Activated CD4-positive, alpha-beta T cell treated with anti-CD3 and anti-CD28 coated beads, Interleukin-2, amount 10 ng/mL, durations not matched to agents 24 days and 14 days (primary cell): ENCODE measurements at regions not wholly inside any gene's neighbourhood (a gene's known extent, or its start where the extent isn't known, plus 50 kb on each side); places are given as distances from the start of the nearest gene placed in this dataset.
"Not testable (repeated sequence)": the region's sequence is repeated elsewhere in the genome, so short reads cannot be mapped to it uniquely, and the experiment has no call there.

Source experiments
- DNase-seq: peaks from one replicate; pipeline ENCODE4 v3.0.0; 2022
- H3K27ac Mint-ChIP-seq: one replicate; pipeline ENCODE4 v1.8.0; 2022; ENCODE audit warnings: mild to moderate bottlenecking, mixed read lengths
- H3K27me3 Mint-ChIP-seq: one replicate; pipeline ENCODE4 v1.8.0; 2022; ENCODE audit warnings: mixed read lengths
- H3K36me3 Mint-ChIP-seq: one replicate; pipeline ENCODE4 v1.8.0; 2022; ENCODE audit warnings: low read depth, mild to moderate bottlenecking, mixed read lengths
- H3K4me1 Mint-ChIP-seq: one replicate; pipeline ENCODE4 v1.8.0; 2021; ENCODE audit warnings: mixed read lengths
- H3K4me3 Mint-ChIP-seq: one replicate; pipeline ENCODE4 v1.8.0; 2022; ENCODE audit warnings: mild to moderate bottlenecking, moderate library complexity, mixed read lengths
- H3K9me3 Mint-ChIP-seq: one replicate; pipeline ENCODE4 v1.8.0; 2021; ENCODE audit warnings: mixed read lengths
- intact Hi-C: fragments of 100-400 bp; cut with micrococcal nuclease; formaldehyde crosslinking; loops from one replicate; pipeline ENCODE4 v1.15.1; 2023

GRCh38 chr6:121680058-121680457, 244.6 kb downstream of the GJA1 start:
- DNase-seq = no peak
- Mint-ChIP-seq H3K27me3 (no peaks in the 10 kb centered on the region), H3K36me3 (no peaks in the 10 kb centered on the region), H3K9me3 (no peaks in the 10 kb centered on the region), H3K27ac (no peak overlapping the region), H3K4me1 (no peaks in the 10 kb centered on the region), H3K4me3 (no peak overlapping the region)
- intact Hi-C loops = no loop called here

- Mint-ChIP-seq H3K27me3 (no peaks in the 10 kb centered on the region), H3K4me3 (no peak overlapping the region), H3K9me3 (no peaks in the 10 kb centered on the region), H3K27ac (no peak overlapping the region), H3K36me3 (no peaks in the 10 kb centered on the region), H3K4me1 (no peaks in the 10 kb centered on the region)
- intact Hi-C loops = no loop called here
- DNase-seq = no peak
Observed at GRCh38 chr6:121682666-121683065, 247.2 kb downstream of the GJA1 start.

GRCh38 chr6:121685806-121686205, 250.4 kb downstream of the GJA1 start:
- H3K4me3 Mint-ChIP-seq, intact Hi-C loops, H3K36me3 Mint-ChIP-seq, H3K9me3 Mint-ChIP-seq, H3K27ac Mint-ChIP-seq, H3K4me1 Mint-ChIP-seq, DNase-seq, H3K27me3 Mint-ChIP-seq: not testable (repeated sequence)

GRCh38 chr6:121686611-121687023, 251.2 kb downstream of the GJA1 start:
- H3K4me1 Mint-ChIP-seq = peaks cover 4% of the 10 kb centered on the region
- no peaks in the 10 kb centered on the region for H3K27me3 Mint-ChIP-seq
- H3K36me3 Mint-ChIP-seq = no peaks in the 10 kb centered on the region
- H3K4me3 Mint-ChIP-seq = no peak overlapping the region
- DNase-seq = no peak
- intact Hi-C loops = no loop called here
- H3K9me3 Mint-ChIP-seq = no peaks in the 10 kb centered on the region
- H3K27ac Mint-ChIP-seq = no peak overlapping the region

- H3K36me3 Mint-ChIP-seq = no peaks in the 10 kb centered on the region
- intact Hi-C loops = no loop called here
- no peaks in the 10 kb centered on the region for H3K9me3 Mint-ChIP-seq
- H3K4me1 Mint-ChIP-seq = peaks cover 4% of the 10 kb centered on the region
- DNase-seq = no peak
- no peak overlapping the region for H3K4me3 Mint-ChIP-seq
- no peak overlapping the region for H3K27ac Mint-ChIP-seq
- no peaks in the 10 kb centered on the region for H3K27me3 Mint-ChIP-seq
Observed at GRCh38 chr6:121688974-121689373, 253.5 kb downstream of the GJA1 start.

- Mint-ChIP-seq H3K36me3 (no peaks in the 10 kb centered on the region), H3K4me3 (no peak overlapping the region), H3K4me1 (peaks cover 4% of the 10 kb centered on the region), H3K27ac (no peak overlapping the region), H3K9me3 (no peaks in the 10 kb centered on the region), H3K27me3 (no peaks in the 10 kb centered on the region)
- DNase-seq = no peak
- intact Hi-C loops = no loop called here
Observed at GRCh38 chr6:121691126-121691551, 255.7 kb downstream of the GJA1 start.

- DNase-seq = no peak
- no peaks in the 10 kb centered on the region for H3K36me3 Mint-ChIP-seq
- H3K4me1 Mint-ChIP-seq = peaks cover 2% of the 10 kb centered on the region
- no peak overlapping the region for H3K27ac Mint-ChIP-seq
- intact Hi-C loops = no loop called here
- no peak overlapping the region for H3K4me3 Mint-ChIP-seq
- H3K27me3 Mint-ChIP-seq = no peaks in the 10 kb centered on the region
- H3K9me3 Mint-ChIP-seq = no peaks in the 10 kb centered on the region
Observed at GRCh38 chr6:121694389-121694788, 258.9 kb downstream of the GJA1 start.

GRCh38 chr6:121694801-121695251, 259.4 kb downstream of the GJA1 start:
- H3K36me3 Mint-ChIP-seq = no peaks in the 10 kb centered on the region
- no peaks in the 10 kb centered on the region for H3K27me3 Mint-ChIP-seq
- no peak overlapping the region for H3K4me3 Mint-ChIP-seq
- H3K9me3 Mint-ChIP-seq = no peaks in the 10 kb centered on the region
- DNase-seq = no peak
- H3K27ac Mint-ChIP-seq = no peak overlapping the region
- peaks cover under 1% of the 10 kb centered on the region for H3K4me1 Mint-ChIP-seq
- intact Hi-C loops = no loop called here

- H3K4me1 Mint-ChIP-seq = no peaks in the 10 kb centered on the region
- intact Hi-C loops = no loop called here
- H3K4me3 Mint-ChIP-seq = no peak overlapping the region
- H3K27ac Mint-ChIP-seq = no peak overlapping the region
- DNase-seq = no peak
- H3K27me3 Mint-ChIP-seq = no peaks in the 10 kb centered on the region
- H3K36me3 Mint-ChIP-seq = no peaks in the 10 kb centered on the region
- no peaks in the 10 kb centered on the region for H3K9me3 Mint-ChIP-seq
Observed at GRCh38 chr6:121695329-121695728, 259.9 kb downstream of the GJA1 start.

- no peak overlapping the region for H3K4me3 Mint-ChIP-seq
- no peak for DNase-seq
- no peaks in the 10 kb centered on the region for H3K9me3 Mint-ChIP-seq
- no peak overlapping the region for H3K27ac Mint-ChIP-seq
- intact Hi-C loops = no loop called here
- H3K36me3 Mint-ChIP-seq = no peaks in the 10 kb centered on the region
- no peaks in the 10 kb centered on the region for H3K27me3 Mint-ChIP-seq
- no peaks in the 10 kb centered on the region for H3K4me1 Mint-ChIP-seq
Observed at GRCh38 chr6:121697921-121698320, 262.5 kb downstream of the GJA1 start.

GRCh38 chr6:121698617-121699016, 263.2 kb downstream of the GJA1 start:
- no peak for DNase-seq
- Mint-ChIP-seq H3K9me3 (no peaks in the 10 kb centered on the region), H3K4me1 (no peaks in the 10 kb centered on the region), H3K36me3 (no peaks in the 10 kb centered on the region), H3K27ac (no peak overlapping the region), H3K4me3 (no peak overlapping the region), H3K27me3 (no peaks in the 10 kb centered on the region)
- intact Hi-C loops = no loop called here

- H3K27ac Mint-ChIP-seq, H3K36me3 Mint-ChIP-seq, intact Hi-C loops, H3K9me3 Mint-ChIP-seq, H3K27me3 Mint-ChIP-seq, H3K4me3 Mint-ChIP-seq, H3K4me1 Mint-ChIP-seq, DNase-seq: not testable (repeated sequence)
Observed at GRCh38 chr6:121703129-121703528, 267.7 kb downstream of the GJA1 start.

- H3K27ac Mint-ChIP-seq = no peak overlapping the region
- no peak for DNase-seq
- no peaks in the 10 kb centered on the region for H3K36me3 Mint-ChIP-seq
- intact Hi-C loops = no loop called here
- no peak overlapping the region for H3K4me3 Mint-ChIP-seq
- no peaks in the 10 kb centered on the region for H3K9me3 Mint-ChIP-seq
- no peaks in the 10 kb centered on the region for H3K4me1 Mint-ChIP-seq
- no peaks in the 10 kb centered on the region for H3K27me3 Mint-ChIP-seq
Observed at GRCh38 chr6:121711472-121711871, 276.0 kb downstream of the GJA1 start.

- Mint-ChIP-seq H3K27me3 (peaks cover 2% of the 10 kb centered on the region), H3K9me3 (peaks cover 12% of the 10 kb centered on the region), H3K4me3 (no peak overlapping the region), H3K36me3 (no peaks in the 10 kb centered on the region), H3K27ac (no peak overlapping the region), H3K4me1 (no peaks in the 10 kb centered on the region)
- intact Hi-C loops = no loop called here
- no peak for DNase-seq
Observed at GRCh38 chr6:121717686-121718085, 282.2 kb downstream of the GJA1 start.

- H3K36me3 Mint-ChIP-seq, H3K4me1 Mint-ChIP-seq, H3K27ac Mint-ChIP-seq, intact Hi-C loops, H3K27me3 Mint-ChIP-seq, H3K4me3 Mint-ChIP-seq, DNase-seq: not testable (repeated sequence)
- peaks cover 12% of the 10 kb centered on the region for H3K9me3 Mint-ChIP-seq
Observed at GRCh38 chr6:121720867-121721266, 285.4 kb downstream of the GJA1 start.
